ENCODE measurements at regions not wholly inside any gene's neighbourhood (a gene's known extent, or its start where the extent isn't known, plus 50 kb on each side); places are given as distances from the start of the nearest gene placed in this dataset.

DNA sequence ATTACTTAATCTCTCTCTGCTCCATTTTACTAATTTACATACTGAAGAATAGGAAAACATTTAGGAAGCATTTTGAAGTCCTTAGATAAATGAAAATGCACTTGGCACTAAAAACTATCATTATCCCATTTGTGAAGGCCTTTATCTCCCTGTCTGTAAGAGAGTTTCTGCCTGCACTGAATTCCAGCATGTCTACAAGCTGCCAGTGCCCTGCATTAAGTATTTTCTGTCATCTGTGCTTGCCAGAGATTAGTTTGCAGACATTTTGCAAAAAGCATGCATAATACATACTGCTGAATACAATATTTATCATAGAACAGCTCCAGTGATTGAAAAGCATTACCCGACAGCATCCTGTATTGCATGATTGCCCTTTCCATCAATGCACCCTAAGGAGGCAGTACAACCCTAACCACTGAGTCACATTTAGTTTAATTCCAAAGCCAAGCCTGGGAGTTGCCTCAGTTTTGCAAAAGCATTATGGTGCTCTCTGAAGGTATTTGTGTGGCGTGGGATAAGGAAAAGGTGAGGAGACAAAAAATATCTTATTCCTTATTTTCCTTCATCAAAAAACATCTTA lies 280.2 kb upstream of the TOM1L1 start:
- ChIA-PET CTCF (ENCODE audit: partially characterized antibody) (interaction anchor here (0.9 kb wide), 1 partner anchor 101 kb away, joined by 3 read pairs; no protein-coding TSS in a partner anchor), POLR2A (ENCODE audit: partially characterized antibody) (no interaction called here)
- FAIRE-seq (no peak), DNase-seq (ENCODE audit: low read depth in 1 of 2, low spot score in 2 of 2) (no peak)
- no peak overlapping the region for H4K91ac ChIP-seq (replicated peaks; ENCODE audit: insufficient read length, low read length)
- no peak overlapping the region for H3K4me3 ChIP-seq (ENCODE audit: extremely low read depth in 1 of 4, insufficient read depth in 2 of 4, low read depth in 3 of 4, low read length in 4 of 4)
- H2AFZ ChIP-seq (ENCODE audit: low read length), result no peak overlapping the region
- H2BK5ac ChIP-seq (ENCODE audit: low read depth, low read length), result no peak overlapping the region
- TF ChIP-seq RFX5 (IDR thresholded peaks at IDR 0.05; ENCODE audit: borderline replicate concordance, low read depth, low read length) (no peak), EZH2 (IDR thresholded peaks at IDR 0.05; ENCODE audit: low read depth, low read length, severe bottlenecking) (no peak), SP1 (IDR thresholded peaks at IDR 0.05; ENCODE audit: low read depth, low read length) (no peak)
- H2BK15ac ChIP-seq (ENCODE audit: low read length), result no peak overlapping the region
- H3K9me3 ChIP-seq (ENCODE audit: insufficient read depth in 2 of 2, low read depth in 1 of 2, low read length in 1 of 2), result no peaks in the 10 kb centered on the region; a peak in 1 of 4 replicates
- H3K23me2 ChIP-seq (ENCODE audit: low read depth, low read length), result no peaks in the 10 kb centered on the region
- no peak overlapping the region for H3K18ac ChIP-seq (ENCODE audit: extremely low read depth, low read length)
- H3K79me2 ChIP-seq (ENCODE audit: control insufficient read depth in 1 of 2, insufficient read depth in 2 of 2, low read length in 2 of 2), result no peaks in the 10 kb centered on the region
- H3K9ac ChIP-seq (replicated peaks in 1 of 4; ENCODE audit: extremely low read depth in 1 of 4, low read depth in 3 of 4, low read length in 3 of 4), result no peak overlapping the region
- no peaks in the 10 kb centered on the region for H3K79me1 ChIP-seq (ENCODE audit: low read depth, low read length)
- H3K27ac ChIP-seq (ENCODE audit: low read depth, low read length), result no peak overlapping the region
- H3K23ac ChIP-seq (ENCODE audit: insufficient read length), result no peak overlapping the region
- H2BK120ac ChIP-seq (replicated peaks; ENCODE audit: low read depth, low read length), result no peak overlapping the region
- H3K56ac ChIP-seq (replicated peaks; ENCODE audit: insufficient read length, low read depth, low read length), result no peak overlapping the region
- no peak overlapping the region for H2BK12ac ChIP-seq (ENCODE audit: low read depth, low read length)
- H2AK5ac ChIP-seq (ENCODE audit: low read depth, low read length), result no peak overlapping the region
- no peaks in the 10 kb centered on the region for H3K36me3 ChIP-seq (ENCODE audit: control insufficient read depth in 2 of 4, insufficient read depth in 4 of 4, low read length in 3 of 4)
- no peak overlapping the region for H3K14ac ChIP-seq (ENCODE audit: insufficient read length)
- no peak overlapping the region for H3K4me2 ChIP-seq (ENCODE audit: insufficient read depth in 1 of 2, low read depth in 2 of 2, low read length in 2 of 2)
- H4K20me1 ChIP-seq (replicated peaks in 1 of 2; ENCODE audit: control insufficient read depth in 1 of 2, insufficient read depth in 2 of 2, low read length in 2 of 2), result no peaks in the 10 kb centered on the region
- no peaks in the 10 kb centered on the region for H3K27me3 ChIP-seq (replicated peaks in 1 of 4; ENCODE audit: control insufficient read depth in 3 of 4, extremely low read depth in 1 of 4, insufficient read depth in 3 of 4, low read length in 3 of 4)
- no peak overlapping the region for H4K8ac ChIP-seq (ENCODE audit: extremely low read depth, insufficient read depth, low read length)
- H3K4ac ChIP-seq (replicated peaks; ENCODE audit: insufficient read length, low read depth, low read length), result no peak overlapping the region
- WGBS, 2 experiments (ENCODE audit: extremely low coverage in 1 of 2, insufficient coverage in 1 of 2, insufficient read length in 1 of 2, insufficient replicate concordance in 2 of 2, low coverage in 1 of 2, low lambda C conversion rate in 2 of 2, missing lambda C conversion rate in 1 of 2), result 87% methylated on average over 2 of the region's 2 CpGs; no CpG with 5 or more reads in 1 of the 2 experiments
- no peak overlapping the region for H4K5ac ChIP-seq (ENCODE audit: insufficient read length, low read depth, low read length)
- H2BK20ac ChIP-seq (ENCODE audit: low read length), result no peak overlapping the region
- H3K4me1 ChIP-seq (replicated peaks in 1 of 4; ENCODE audit: control insufficient read depth in 3 of 4, insufficient read depth in 4 of 4, low read length in 3 of 4), result peaks cover 0 to 1% (median 0%) of the 10 kb centered on the region in 4 experiments; a peak in 3 of 7 replicates
